Sigmoid colon (tissue), 6 donors: ENCODE measurements at regions not wholly inside any gene's neighbourhood (a gene's known extent, or its start where the extent isn't known, plus 50 kb on each side); places are given as distances from the start of the nearest gene placed in this dataset.
A peak's percentile ranks its signal among the peaks of the same experiment; 100 is the strongest.

ENCODE experiments used
- DNase-seq: peaks from one replicate; pipeline ENCODE4 v3.0.0-alpha.2; 2019
- H3K27ac ChIP-seq, 4 donors: fragments of 200-600 bp; sonication (generic); one replicate each; pipeline ENCODE4 v1.5.1; 2016 to 2019; ENCODE audit warnings: mild to moderate bottlenecking in 1 of 4
- H3K27me3 ChIP-seq, 3 donors: fragments of 200-600 bp; sonication (generic); one replicate each; pipeline ENCODE4 v1.5.1; 2019; ENCODE audit warnings: mild to moderate bottlenecking in 1 of 3
- H3K36me3 ChIP-seq, 4 donors: fragments of 200-600 bp; sonication (generic); one replicate each; pipeline ENCODE4 v1.5.1; 2016 to 2019
- H3K4me1 ChIP-seq, 4 donors: fragments of 200-600 bp; sonication (generic); one replicate each; pipeline ENCODE4 v1.5.1; 2017 to 2019
- H3K4me3 ChIP-seq, 4 donors: fragments of 200-600 bp; sonication (generic); one replicate each; pipeline ENCODE4 v1.5.1; 2017 to 2019; ENCODE audit warnings: mild to moderate bottlenecking in 2 of 4, moderate library complexity in 1 of 4
- H3K9me3 ChIP-seq, 4 donors: fragments of 200-600 bp in 3 of 4; sonication (generic) in 3 of 4; one replicate each; pipeline versions ENCODE4 v1.5.1 to v1.6.1; 2013 to 2019
- CTCF ChIP-seq, 4 experiments: fragments of 450-650 bp in 3 of 4; fragments of 200-600 bp in 1 of 4; IDR thresholded peaks; one replicate each; pipeline ENCODE4 v1.5.1; 2016 to 2019; ENCODE audit warnings: antibody characterized with exemption in 4 of 4, mild to moderate bottlenecking in 3 of 4, moderate library complexity in 2 of 4
- EP300 ChIP-seq, 4 donors: sonication (generic); formaldehyde crosslinking; IDR thresholded peaks; one replicate each; pipeline ENCODE4 v1.6.1; 2017; ENCODE audit warnings: antibody characterized with exemption in 4 of 4
- POLR2A ChIP-seq, 2 donors: fragments of 450-650 bp; IDR thresholded peaks; one replicate each; pipeline ENCODE4 v1.6.1; 2016; ENCODE audit warnings: antibody characterized with exemption in 2 of 2, mild to moderate bottlenecking in 2 of 2, moderate library complexity in 2 of 2
- POLR2AphosphoS5 ChIP-seq, 4 donors: sonication (generic); formaldehyde crosslinking; IDR thresholded peaks; one replicate each; pipeline ENCODE4 v1.6.1; 2017; ENCODE audit warnings: antibody characterized with exemption in 4 of 4
- WGBS, 2 donors: extraction: QIAGEN DNeasy Blood & Tissue Kit; methylation state at CpG; one replicate each; pipeline ENCODE4 v1.1.7; 2013; 5-methylcytosine and 5-hydroxymethylcytosine counted together
- intact Hi-C: fragments of 100-400 bp; cut with DNase I; formaldehyde crosslinking; loops from one replicate; pipeline ENCODE4 v1.15.1; 2023
- donor health status: healthy with polysubstance abuse.
- donor health status: healthy.

- Histone ChIP-seq H3K4me1 (peaks cover 0 to 15% (median 9%) of the 10 kb centered on the region in 4 donors), H3K27me3 (no peaks in the 10 kb centered on the region), H3K27ac (peak overlapping the region; percentile 59 to 81 (median 73)), H3K4me3 (no peak overlapping the region), H3K36me3 (no peaks in the 10 kb centered on the region), H3K9me3 (no peaks in the 10 kb centered on the region)
- 59 to 77% methylated on average over 2 of the region's 2 CpGs for WGBS, 2 donors
- no peak for DNase-seq
- no peak for TF ChIP-seq EP300 (IDR thresholded peaks at IDR 0.05)
- TF ChIP-seq POLR2AphosphoS5 (IDR thresholded peaks at IDR 0.05): no peak
- no peak for TF ChIP-seq CTCF (IDR thresholded peaks at IDR 0.05)
- no peak for TF ChIP-seq POLR2A (IDR thresholded peaks at IDR 0.05)
- intact Hi-C loops: loop anchor here (5.0 to 10.0 kb wide), 2 partner anchors 52 to 456 kb away; partner anchors contain the start of gene TMSB4X
Observed at GRCh38 chrX:13433298-13433605, 113.4 kb upstream of the ATXN3L start.

- peak; percentile 86 for DNase-seq
- H3K9me3 ChIP-seq: no peaks in the 10 kb centered on the region
- TF ChIP-seq CTCF (IDR thresholded peaks at IDR 0.05) (no peak), EP300 (IDR thresholded peaks at IDR 0.05) (peak; percentile 35 to 86 (median 54)), POLR2AphosphoS5 (IDR thresholded peaks at IDR 0.05) (peak; percentile 36 to 89 (median 66)), POLR2A (IDR thresholded peaks at IDR 0.05) (no peak)
- no peak overlapping the region for H3K4me3 ChIP-seq
- H3K27me3 ChIP-seq: no peaks in the 10 kb centered on the region
- intact Hi-C loops: loop anchor here (5.0 to 10.0 kb wide), 2 partner anchors 52 to 455 kb away; partner anchors contain the start of gene TMSB4X
- peak overlapping the region; percentile 61 to 81 (median 73) for H3K27ac ChIP-seq
- WGBS, 2 donors: 77 to 80% methylated on average over 4 of the region's 4 CpGs
- H3K4me1 ChIP-seq: peaks cover 0 to 15% (median 9%) of the 10 kb centered on the region in 4 donors
- H3K36me3 ChIP-seq: no peaks in the 10 kb centered on the region
Observed at GRCh38 chrX:13432414-13433297, 112.8 kb upstream of the ATXN3L start.

GRCh38 chrX:13430136-13430827 lies 110.4 kb upstream of the ATXN3L start:
- Histone ChIP-seq H3K27me3 (no peaks in the 10 kb centered on the region), H3K9me3 (no peaks in the 10 kb centered on the region), H3K4me3 (no peak overlapping the region), H3K36me3 (no peaks in the 10 kb centered on the region), H3K4me1 (peaks cover 0 to 15% (median 9%) of the 10 kb centered on the region in 4 donors), H3K27ac (no peak overlapping the region)
- intact Hi-C loops: loop anchor here (5.0 to 10.0 kb wide), 2 partner anchors 55 to 453 kb away; partner anchors contain the start of gene TMSB4X
- WGBS, 2 donors: 91 to 93% methylated on average over 6 of the region's 6 CpGs
- no peak for TF ChIP-seq POLR2AphosphoS5 (IDR thresholded peaks at IDR 0.05)
- no peak for TF ChIP-seq CTCF (IDR thresholded peaks at IDR 0.05)
- no peak for TF ChIP-seq EP300 (IDR thresholded peaks at IDR 0.05)
- TF ChIP-seq POLR2A (IDR thresholded peaks at IDR 0.05): no peak
- no peak for DNase-seq

- H3K4me1 ChIP-seq: peaks cover 0 to 11% (median 8%) of the 10 kb centered on the region in 4 donors
- whole genome bisulfite sequencing, 2 donors: 52 to 67% methylated on average over 5 of the region's 5 CpGs
- intact Hi-C loops: no loop called here
- H3K4me3 ChIP-seq: no peak overlapping the region
- TF ChIP-seq POLR2A (IDR thresholded peaks at IDR 0.05) (no peak), POLR2AphosphoS5 (IDR thresholded peaks at IDR 0.05) (no peak), EP300 (IDR thresholded peaks at IDR 0.05) (no peak), CTCF (IDR thresholded peaks at IDR 0.05) (no peak)
- H3K36me3 ChIP-seq: no peaks in the 10 kb centered on the region
- no peaks in the 10 kb centered on the region for H3K27me3 ChIP-seq
- no peak overlapping the region for H3K27ac ChIP-seq
- no peaks in the 10 kb centered on the region for H3K9me3 ChIP-seq
- DNase-seq: no peak
Observed at GRCh38 chrX:13428053-13428786, 108.4 kb upstream of the ATXN3L start.
